ENCODE measurements at regions not wholly inside any gene's neighbourhood (a gene's known extent, or its start where the extent isn't known, plus 50 kb on each side); places are given as distances from the start of the nearest gene placed in this dataset.
"Not testable (repeated sequence)": the region's sequence is repeated elsewhere in the genome, so short reads cannot be mapped to it uniquely, and the experiment has no call there.

GRCh38 chr4:177251237-177251636, 58.4 kb upstream of the NEIL3 start:
- no peak for DNase-seq

DNA sequence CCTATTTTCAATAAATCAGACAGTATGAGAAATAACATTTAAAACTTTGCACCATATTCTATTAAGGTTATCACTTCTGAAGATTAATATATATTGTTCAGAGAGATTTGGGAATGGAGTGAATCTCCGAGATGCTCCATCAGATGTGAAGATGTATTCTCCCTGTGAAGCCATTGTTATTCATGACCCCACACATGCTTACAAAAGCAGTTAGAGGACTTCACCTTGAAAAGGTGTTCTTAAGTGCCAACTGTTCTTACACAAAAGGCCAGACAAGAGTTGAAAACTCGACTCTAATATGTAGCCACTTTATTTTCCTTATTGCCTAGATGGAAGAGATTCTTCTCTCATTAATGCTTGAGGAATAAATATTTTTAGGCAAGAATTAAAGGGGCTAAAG, 54.3 kb upstream of the NEIL3 start:
- no peak for DNase-seq

GRCh38 chr4:177256950-177257349, 52.7 kb upstream of the NEIL3 start:
- DNase-seq = no peak

GRCh38 chr4:177259466-177259865, 50.2 kb upstream of the NEIL3 start:
- DNase-seq = not testable (repeated sequence)
